ENCODE measurements at regions not wholly inside any gene's neighbourhood (a gene's known extent, or its start where the extent isn't known, plus 50 kb on each side); places are given as distances from the start of the nearest gene placed in this dataset.

- TF ChIP-seq POLR2A (IDR thresholded peaks at IDR 0.05; ENCODE audit: low read depth, low read length) (no peak), POLR2AphosphoS5 (IDR thresholded peaks at IDR 0.05; ENCODE audit: low read depth, low read length) (no peak)
Measured at GRCh38 chr13:47484548-47484947, 516.5 kb downstream of the SUCLA2 start.
